ENCODE measurements at regions not wholly inside any gene's neighbourhood (a gene's known extent, or its start where the extent isn't known, plus 50 kb on each side); places are given as distances from the start of the nearest gene placed in this dataset.

GRCh38 chr5:104213216-104213615 is 650.6 kb upstream of the NUDT12 start:
- DNase-seq (ENCODE audit: low spot score), result no peak

DNA sequence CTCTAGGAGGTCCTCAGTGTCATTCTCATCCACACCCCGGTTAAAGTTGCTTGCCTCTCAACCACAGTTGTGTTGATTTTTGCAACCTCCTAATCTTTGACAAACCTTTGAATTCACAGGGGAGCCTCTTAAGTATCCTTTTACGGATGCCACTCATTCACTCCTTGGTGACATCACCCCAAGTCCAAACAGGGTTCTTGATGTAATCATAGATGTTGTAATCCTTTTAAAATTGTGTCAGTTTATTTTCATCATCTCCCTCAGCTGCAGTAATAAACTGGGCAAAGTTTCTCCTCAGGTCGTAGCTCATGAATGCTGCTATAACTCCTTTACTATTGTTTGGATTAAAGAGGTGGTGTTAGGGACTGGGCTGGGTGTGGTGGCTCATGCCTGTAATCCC is 637.2 kb upstream of the NUDT12 start:
- no peak for DNase-seq (ENCODE audit: low spot score)

DNA sequence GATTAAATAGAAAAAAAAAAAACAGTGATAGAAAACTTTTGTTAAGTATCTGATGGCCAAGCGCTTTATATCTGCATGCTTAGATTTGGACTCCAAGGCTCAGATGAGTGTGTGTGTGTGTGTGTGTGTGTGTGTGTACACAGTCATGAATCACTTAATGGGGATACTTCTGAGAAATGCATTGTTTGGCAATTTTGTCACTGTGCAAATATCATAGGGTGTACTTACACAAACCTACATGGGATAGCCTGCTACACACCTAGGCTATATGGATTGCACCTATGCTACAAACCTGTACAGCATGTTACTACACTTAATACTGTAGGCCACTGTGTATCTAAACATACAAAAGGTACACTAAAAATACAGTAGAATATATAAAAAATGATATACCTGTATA is 635.6 kb upstream of the NUDT12 start:
- DNase-seq (ENCODE audit: low spot score), result no peak

DNA sequence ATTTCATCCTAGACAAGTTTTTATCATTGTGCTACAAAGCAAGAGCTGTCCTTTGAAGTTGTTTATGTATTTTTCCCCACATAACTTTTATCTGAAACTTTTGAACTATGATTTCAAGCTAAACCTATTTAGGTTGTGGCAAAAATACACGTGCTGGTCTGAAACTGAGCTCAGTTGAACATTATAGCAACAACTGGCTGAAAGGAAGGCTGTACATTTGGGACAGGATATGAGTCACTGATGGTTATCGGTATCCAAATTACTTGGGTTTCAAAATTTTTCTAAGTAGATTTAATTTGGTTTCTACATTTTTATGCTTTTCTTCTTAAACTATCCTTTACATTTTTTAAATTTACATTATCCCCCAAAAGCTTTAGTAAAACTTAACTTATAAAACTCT is 627.3 kb upstream of the NUDT12 start:
- no peak for DNase-seq (ENCODE audit: low spot score)

DNA sequence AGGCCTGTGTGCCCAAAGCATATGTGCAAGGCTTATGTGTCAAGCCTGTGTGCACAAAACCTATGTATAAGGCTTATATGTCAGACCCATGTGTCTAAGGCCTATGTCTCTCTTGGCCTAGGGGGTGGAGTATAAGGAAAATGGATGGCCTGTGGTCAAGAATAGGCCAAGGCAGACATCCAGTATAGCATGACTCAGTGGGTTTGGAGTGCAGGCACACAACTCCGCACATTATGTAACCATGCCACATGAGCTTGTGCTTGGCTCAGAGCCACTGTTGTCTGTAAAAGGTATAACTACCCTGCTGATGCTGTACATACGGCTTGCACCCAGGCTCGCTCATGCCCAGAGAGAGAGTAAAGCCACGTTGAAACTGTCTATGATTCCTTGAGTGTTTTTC is 626.4 kb upstream of the NUDT12 start:
- DNase-seq (ENCODE audit: low spot score), result no peak

- DNase-seq (ENCODE audit: low spot score), result no peak
Observed at GRCh38 chr5:104187656-104188055, 625.1 kb upstream of the NUDT12 start.

GRCh38 chr5:104186510-104186909 is 623.9 kb upstream of the NUDT12 start:
- no peak for DNase-seq (ENCODE audit: low spot score)

DNA sequence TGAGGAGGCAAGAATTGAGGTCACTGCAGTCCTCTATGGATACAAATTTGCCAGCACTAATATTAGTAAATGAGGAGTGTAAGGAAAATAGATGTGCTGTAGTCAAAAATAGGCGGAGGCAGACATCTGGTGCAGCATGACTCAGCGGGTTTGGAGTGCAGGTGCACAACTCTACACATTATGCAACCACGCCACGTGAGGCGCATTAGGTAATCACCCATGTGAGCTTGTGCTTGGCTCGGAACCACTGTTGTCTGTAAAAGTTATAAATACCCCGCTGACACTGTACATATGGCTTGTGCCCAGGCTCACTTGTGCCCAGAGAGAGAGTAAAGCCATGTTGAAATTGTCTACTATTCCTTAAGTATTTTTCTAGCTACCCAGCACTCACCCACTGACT is 623.5 kb upstream of the NUDT12 start:
- no peak for DNase-seq (ENCODE audit: low spot score)

DNA sequence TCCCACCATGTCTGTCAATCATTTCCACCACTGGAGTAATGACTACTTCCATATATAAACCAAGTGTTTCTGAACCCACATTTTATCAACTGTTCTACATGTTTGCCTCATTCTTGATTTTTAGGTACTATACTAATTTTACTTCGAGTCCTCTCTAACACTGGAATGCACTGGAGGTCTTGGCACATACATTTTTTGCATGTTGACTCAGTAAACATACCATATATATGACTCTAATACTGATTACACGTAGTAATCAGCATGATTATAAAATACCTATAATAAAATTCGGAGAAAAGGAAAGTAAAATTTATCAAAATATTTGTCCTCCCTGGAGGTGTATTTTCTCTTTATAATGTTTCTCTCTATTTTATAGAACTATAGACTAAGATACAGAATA is 621.7 kb upstream of the NUDT12 start:
- no peak for DNase-seq (ENCODE audit: low spot score)

- peak; percentile 66 for DNase-seq (ENCODE audit: low spot score)
Observed at GRCh38 chr5:104178829-104179456, 616.4 kb upstream of the NUDT12 start.

- DNase-seq (ENCODE audit: low spot score), result no peak
Observed at GRCh38 chr5:104178066-104178465, 615.5 kb upstream of the NUDT12 start.

GRCh38 chr5:104177651-104178050 is 615.1 kb upstream of the NUDT12 start:
- no peak for DNase-seq (ENCODE audit: low spot score)

DNA sequence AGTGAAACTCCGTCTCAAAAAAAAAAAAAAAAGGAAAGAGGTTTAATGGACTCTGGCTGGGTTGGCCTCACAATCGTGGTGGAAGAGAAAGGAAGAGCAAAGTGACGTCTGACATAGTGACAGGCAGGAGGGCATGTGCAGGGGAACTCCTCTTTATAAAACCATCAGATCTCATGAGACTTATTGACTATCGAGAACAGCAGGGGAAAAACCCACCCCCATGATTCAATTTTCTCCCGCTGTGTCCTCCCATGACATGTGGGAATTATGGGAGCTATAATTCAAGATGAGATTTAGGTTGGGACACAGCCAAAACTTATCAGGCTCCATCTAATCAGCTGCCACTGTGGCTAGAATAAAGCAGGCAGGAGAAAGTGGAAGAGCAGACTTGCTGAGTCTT is 610.4 kb upstream of the NUDT12 start:
- no peak for DNase-seq (ENCODE audit: low spot score)

- DNase-seq (ENCODE audit: low spot score), result no peak
Observed at GRCh38 chr5:104171958-104172690, 609.5 kb upstream of the NUDT12 start.

- no peak for DNase-seq (ENCODE audit: low spot score)
Observed at GRCh38 chr5:104170926-104171325, 608.3 kb upstream of the NUDT12 start.

GRCh38 chr5:104146652-104147051 is 584.1 kb upstream of the NUDT12 start:
- DNase-seq (ENCODE audit: low spot score), result no peak

DNA sequence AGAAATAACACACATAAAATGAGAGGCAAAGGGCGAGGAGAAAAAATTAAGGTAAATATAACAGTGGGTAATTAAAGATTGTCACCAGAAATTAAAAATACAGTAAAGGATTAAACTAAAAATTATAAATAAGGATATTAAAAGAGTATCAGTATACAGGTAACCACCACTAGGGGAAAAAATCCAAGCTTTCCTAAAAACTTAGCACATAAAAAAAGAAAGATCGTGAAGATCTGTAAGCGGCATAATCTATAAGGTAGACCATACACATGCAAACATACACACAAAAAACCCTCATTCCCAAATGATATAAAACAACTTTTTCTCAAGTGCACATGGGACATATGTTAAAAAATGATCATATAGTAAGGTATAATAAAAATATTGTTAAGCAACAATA is 577.3 kb upstream of the NUDT12 start:
- no peak for DNase-seq (ENCODE audit: low spot score)

- no peak for DNase-seq (ENCODE audit: low spot score)
Observed at GRCh38 chr5:104130320-104130719, 567.7 kb upstream of the NUDT12 start.

DNA sequence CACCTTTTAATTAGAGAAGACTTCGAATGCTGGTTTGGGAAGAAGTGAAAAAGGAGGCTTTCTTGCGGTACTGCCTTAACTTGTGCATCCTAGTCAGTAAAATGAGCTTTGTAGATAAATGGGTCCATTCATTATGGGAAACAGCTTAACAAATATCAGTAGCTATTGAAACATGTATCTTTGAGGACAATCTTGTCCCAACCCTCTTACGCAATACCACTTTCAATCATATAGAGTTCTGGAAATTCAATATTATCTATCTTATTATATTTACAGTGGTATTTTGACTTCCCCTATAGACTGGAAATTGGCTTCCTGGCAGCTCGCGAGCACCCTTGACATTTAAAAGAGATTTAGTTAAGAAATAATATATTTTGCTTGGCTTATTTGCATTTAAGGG is 565.8 kb upstream of the NUDT12 start:
- DNase-seq (ENCODE audit: low spot score), result no peak

GRCh38 chr5:104126980-104127379 is 564.4 kb upstream of the NUDT12 start:
- DNase-seq (ENCODE audit: low spot score), result no peak

- DNase-seq (ENCODE audit: low spot score), result no peak
Observed at GRCh38 chr5:104119529-104119928, 556.9 kb upstream of the NUDT12 start.

GRCh38 chr5:104111632-104112031 is 549.0 kb upstream of the NUDT12 start:
- no peak for DNase-seq (ENCODE audit: low spot score)

DNA sequence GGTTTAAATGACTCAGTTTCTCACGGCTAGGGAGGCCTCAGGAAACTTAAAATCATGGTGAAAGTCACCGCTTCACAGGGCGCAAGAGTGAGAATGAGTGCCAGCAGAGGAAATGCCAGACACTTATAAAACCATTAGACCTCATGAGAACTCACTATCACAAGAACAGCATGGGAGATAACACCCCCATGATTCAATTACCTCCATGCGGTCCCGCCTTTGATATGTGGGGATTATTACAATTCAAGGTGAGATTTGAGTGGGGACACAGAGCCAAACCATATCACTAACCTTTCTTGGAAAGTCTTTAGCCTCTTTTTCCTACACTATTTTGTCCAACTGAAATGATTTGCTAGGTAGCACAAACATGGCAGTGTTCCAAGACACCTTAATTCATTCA is 533.9 kb upstream of the NUDT12 start:
- DNase-seq (ENCODE audit: low spot score), result no peak

DNA sequence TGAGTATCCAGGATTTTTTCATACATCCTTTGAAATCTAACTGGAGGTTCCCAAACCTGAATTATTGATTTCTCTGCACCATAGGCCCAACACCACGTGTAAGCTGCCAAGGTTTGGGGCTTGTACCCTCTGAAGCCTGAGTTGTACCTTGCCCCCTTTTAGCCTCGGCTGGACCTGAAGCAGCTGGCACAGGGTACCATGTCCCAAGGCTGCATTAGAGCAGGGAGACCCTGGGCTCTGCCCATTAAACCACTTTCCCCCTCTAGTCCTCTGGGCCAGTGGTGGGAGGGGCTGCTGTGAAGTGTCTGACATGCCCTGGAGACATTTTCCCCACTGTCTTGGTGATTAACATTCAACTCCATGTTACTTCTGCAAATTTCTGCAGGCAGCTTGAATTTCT is 532.9 kb upstream of the NUDT12 start:
- DNase-seq (ENCODE audit: low spot score), result no peak
